Ovary (tissue), 7 donors: ENCODE measurements at regions not wholly inside any gene's neighbourhood (a gene's known extent, or its start where the extent isn't known, plus 50 kb on each side); places are given as distances from the start of the nearest gene placed in this dataset.
"Not testable (repeated sequence)": the region's sequence is repeated elsewhere in the genome, so short reads cannot be mapped to it uniquely, and the experiment has no call there.

Experiments used
- DNase-seq, 5 donors: peaks; one replicate each; pipeline ENCODE4 v3.0.0-alpha.2; 2019 to 2020
- H3K27ac ChIP-seq, 2 donors: fragments of 200-600 bp; one replicate each; pipeline versions ENCODE4 v1.5.1 to v1.8.0; 2019 to 2022
- H3K27me3 ChIP-seq: fragments of 200-600 bp; one replicate; pipeline ENCODE4 v1.8.0; 2022
- H3K36me3 ChIP-seq: fragments of 200-600 bp; sonication (generic); one replicate; pipeline ENCODE4 v1.5.1; 2019
- H3K4me1 ChIP-seq: one replicate; pipeline ENCODE4 v1.8.1; 2013; ENCODE audit warnings: mild to moderate bottlenecking, moderate library complexity; ENCODE audit not compliant: insufficient read depth
- H3K4me3 ChIP-seq: fragments of 200-600 bp; sonication (generic); one replicate; pipeline ENCODE4 v1.5.1; 2017
- H3K9me3 ChIP-seq, 2 donors: fragments of 200-600 bp in 1 of 2; sonication (generic) in 1 of 2; one replicate each; pipeline versions ENCODE4 v1.5.1 to v1.8.1; 2013 to 2019; ENCODE audit warnings: mild to moderate bottlenecking in 1 of 2, moderate library complexity in 1 of 2
- EP300 ChIP-seq: sonication (generic); formaldehyde crosslinking; IDR thresholded peaks from one replicate; pipeline ENCODE4 v1.6.1; 2017; ENCODE audit warnings: antibody characterized with exemption
- POLR2A ChIP-seq: fragments of 450-650 bp; IDR thresholded peaks from one replicate; pipeline ENCODE4 v1.6.1; 2017; ENCODE audit warnings: antibody characterized with exemption, mild to moderate bottlenecking, moderate library complexity
- WGBS, 3 donors: extraction: QIAGEN DNeasy Blood & Tissue Kit in 1 of 3; methylation state at CpG; one replicate each; pipeline versions ENCODE4 v1.1.5 to v1.1.7; 2013 to 2017; 5-methylcytosine and 5-hydroxymethylcytosine counted together
- intact Hi-C, 4 donors: fragments of 100-400 bp; cut with DNase I; formaldehyde crosslinking; loops; one replicate each; pipeline versions ENCODE4 v1.11.0 to v1.15.1; 2022 to 2023
- TF ChIP-seq, protein P1 (sequence below), 3 donors: fragments of 450-650 bp in 2 of 3; fragments of 200-600 bp in 1 of 3; IDR thresholded peaks; one replicate each; pipeline versions ENCODE4 v1.5.1 to v1.8.0; 2016 to 2022; ENCODE audit warnings: antibody characterized with exemption in 3 of 3, mild to moderate bottlenecking in 1 of 3
- donor health status: DM: no; HTN: no; CAD: no; lungs with moderate emphysema.
- donor health status: DM: no; HTN: no; CAD: no.
- donor health status: Bipolar disorder and iron deficiency.
- donor health status: DM: no; HTN: no; CAD: no.
- donor health status: DM: yes; HTN: yes; CAD: no.

DNA sequence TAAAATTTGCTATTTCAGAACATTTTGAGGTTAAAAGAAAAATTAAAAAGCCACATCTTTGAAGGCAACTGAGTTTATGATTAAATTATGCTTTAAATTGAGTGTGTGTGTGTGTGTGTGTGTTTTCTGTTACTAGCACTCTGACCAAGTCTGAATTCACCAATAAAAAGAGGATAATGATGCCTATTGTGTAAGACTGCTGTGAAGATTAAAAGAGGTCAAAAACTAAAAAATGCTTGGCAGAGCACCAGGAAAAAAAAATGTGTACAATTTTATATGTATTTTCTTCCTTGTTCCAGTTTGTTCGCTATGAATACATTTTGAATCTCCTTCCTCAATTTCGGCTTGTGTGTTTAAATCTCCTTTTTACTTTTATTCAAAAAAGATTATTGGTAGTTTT is 316.6 kb upstream of the MAGI2 start:
- DNase-seq = no peak
- no peaks in the 10 kb centered on the region for H3K9me3 ChIP-seq
- WGBS, 3 donors = 88 to 91% (median 88%) methylated on average over 2 of the region's 2 CpGs
- TF ChIP-seq EP300 (no peak), POLR2A (no peak)
- TF ChIP-seq, protein P1, sequence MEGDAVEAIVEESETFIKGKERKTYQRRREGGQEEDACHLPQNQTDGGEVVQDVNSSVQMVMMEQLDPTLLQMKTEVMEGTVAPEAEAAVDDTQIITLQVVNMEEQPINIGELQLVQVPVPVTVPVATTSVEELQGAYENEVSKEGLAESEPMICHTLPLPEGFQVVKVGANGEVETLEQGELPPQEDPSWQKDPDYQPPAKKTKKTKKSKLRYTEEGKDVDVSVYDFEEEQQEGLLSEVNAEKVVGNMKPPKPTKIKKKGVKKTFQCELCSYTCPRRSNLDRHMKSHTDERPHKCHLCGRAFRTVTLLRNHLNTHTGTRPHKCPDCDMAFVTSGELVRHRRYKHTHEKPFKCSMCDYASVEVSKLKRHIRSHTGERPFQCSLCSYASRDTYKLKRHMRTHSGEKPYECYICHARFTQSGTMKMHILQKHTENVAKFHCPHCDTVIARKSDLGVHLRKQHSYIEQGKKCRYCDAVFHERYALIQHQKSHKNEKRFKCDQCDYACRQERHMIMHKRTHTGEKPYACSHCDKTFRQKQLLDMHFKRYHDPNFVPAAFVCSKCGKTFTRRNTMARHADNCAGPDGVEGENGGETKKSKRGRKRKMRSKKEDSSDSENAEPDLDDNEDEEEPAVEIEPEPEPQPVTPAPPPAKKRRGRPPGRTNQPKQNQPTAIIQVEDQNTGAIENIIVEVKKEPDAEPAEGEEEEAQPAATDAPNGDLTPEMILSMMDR (IDR thresholded peaks at IDR 0.05) = no peak
- H3K36me3 ChIP-seq = no peaks in the 10 kb centered on the region
- intact Hi-C loops = no loop called here
- H3K27ac ChIP-seq = no peak overlapping the region
- no peak overlapping the region for H3K4me3 ChIP-seq
- no peaks in the 10 kb centered on the region for H3K4me1 ChIP-seq
- H3K27me3 ChIP-seq = no peaks in the 10 kb centered on the region

DNA sequence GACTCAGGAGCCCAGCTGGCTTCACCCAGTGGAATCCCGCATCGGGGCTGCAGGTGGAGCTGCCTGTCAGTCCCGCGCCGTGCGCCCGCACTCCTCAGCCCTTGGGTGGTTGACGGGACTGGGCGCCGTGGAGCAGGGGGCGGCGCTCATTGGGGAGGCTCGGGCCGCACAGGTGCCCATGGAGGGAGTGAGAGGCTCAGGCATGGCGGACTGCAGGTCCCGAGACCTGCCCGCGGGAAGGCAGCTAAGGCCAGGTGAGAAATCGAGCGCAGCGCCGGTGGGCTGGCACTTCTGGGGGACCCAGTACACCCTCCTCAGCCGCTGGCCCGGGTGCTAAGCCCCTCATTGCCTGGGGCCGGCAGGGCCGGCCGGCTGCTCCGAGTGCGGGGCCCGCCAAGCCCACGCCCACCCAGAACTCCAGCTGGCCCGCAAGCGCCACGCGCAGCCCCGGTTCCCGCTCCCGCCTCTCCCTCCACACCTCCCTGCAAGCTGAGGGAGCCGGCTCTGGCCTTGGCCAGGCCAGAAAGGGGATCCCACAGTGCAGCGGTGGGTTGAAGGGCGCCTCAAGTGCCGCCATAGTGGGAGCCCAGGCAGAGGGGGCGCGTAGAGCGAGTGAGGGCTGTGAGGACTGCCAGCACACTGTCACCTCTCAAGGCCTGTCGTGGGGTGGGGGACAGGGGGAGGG is 314.6 kb upstream of the MAGI2 start:
- DNase-seq, H3K36me3 ChIP-seq: not testable (repeated sequence)
- WGBS, 3 donors = 86 to 95% (median 93%) methylated on average over 43 to 46 of the region's 46 CpGs

DNA sequence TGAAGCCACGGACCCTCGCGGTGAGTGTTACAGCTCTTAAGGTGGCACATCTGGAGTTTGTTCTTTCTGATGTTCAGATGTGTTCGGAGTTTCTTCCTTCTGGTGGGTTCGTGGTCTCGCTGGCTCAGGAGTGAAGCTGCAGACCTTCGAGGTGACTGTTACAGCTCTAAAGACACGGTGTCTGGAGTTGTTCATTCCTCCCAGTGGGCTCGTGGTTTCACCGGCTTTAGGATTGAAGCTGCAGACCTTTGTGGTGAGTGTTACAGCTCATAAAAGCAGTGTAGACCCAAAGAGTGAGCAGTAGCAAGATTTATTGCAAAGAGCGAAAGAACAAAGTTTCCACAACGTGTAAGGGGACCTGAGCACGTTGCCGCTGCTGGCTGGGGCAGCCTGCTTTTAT is 313.7 kb upstream of the MAGI2 start:
- H3K27ac ChIP-seq, H3K9me3 ChIP-seq, H3K36me3 ChIP-seq, H3K4me1 ChIP-seq, intact Hi-C loops, DNase-seq, H3K4me3 ChIP-seq, H3K27me3 ChIP-seq: not testable (repeated sequence)
- WGBS, 3 donors = 78 to 87% (median 83%) methylated on average over 14 of the region's 14 CpGs

More for the DNA sequence above, 314.6 kb upstream of the MAGI2 start:
- H3K4me1 ChIP-seq, H3K27ac ChIP-seq, H3K4me3 ChIP-seq, intact Hi-C loops, H3K9me3 ChIP-seq, H3K27me3 ChIP-seq: not testable (repeated sequence)

DNA sequence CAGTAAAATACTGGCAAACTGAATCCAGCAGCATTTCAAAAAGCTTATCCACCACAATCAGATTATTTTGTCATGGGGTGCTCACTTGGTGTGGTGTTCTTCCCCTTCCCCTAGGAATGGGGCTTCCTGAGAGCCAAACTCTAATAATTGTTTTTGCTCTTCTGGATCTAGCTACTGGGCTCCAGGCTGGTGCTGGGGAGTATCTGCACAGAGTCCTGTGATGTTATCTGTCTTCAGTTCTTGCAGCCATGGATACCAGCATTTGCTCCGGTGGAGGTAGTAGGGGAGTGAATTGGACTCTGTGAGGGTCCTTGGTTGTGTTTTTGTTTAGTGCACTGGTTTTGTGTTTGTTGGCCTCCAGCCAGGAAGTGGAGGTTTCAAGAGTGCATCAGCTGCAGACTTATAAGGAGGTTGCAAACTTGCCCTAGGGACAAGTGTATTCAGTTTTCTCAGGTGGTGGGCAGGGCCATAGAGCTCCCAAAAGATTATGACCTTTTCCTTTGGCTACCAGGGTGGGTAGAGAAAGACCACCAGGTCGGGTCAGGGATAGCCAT is 308.5 kb upstream of the MAGI2 start:
- H3K4me1 ChIP-seq = no peaks in the 10 kb centered on the region
- no peaks in the 10 kb centered on the region for H3K27me3 ChIP-seq
- no peak for DNase-seq
- no peak overlapping the region for H3K27ac ChIP-seq
- no peaks in the 10 kb centered on the region for H3K9me3 ChIP-seq
- no peak overlapping the region for H3K4me3 ChIP-seq
- intact Hi-C loops = no loop called here
- TF ChIP-seq, protein P1 (IDR thresholded peaks at IDR 0.05) = no peak
- TF ChIP-seq EP300 (no peak), POLR2A (no peak)
- H3K36me3 ChIP-seq = no peaks in the 10 kb centered on the region
- WGBS, 3 donors = 37 to 44% (median 37%) methylated on average over 2 of the region's 2 CpGs

DNA sequence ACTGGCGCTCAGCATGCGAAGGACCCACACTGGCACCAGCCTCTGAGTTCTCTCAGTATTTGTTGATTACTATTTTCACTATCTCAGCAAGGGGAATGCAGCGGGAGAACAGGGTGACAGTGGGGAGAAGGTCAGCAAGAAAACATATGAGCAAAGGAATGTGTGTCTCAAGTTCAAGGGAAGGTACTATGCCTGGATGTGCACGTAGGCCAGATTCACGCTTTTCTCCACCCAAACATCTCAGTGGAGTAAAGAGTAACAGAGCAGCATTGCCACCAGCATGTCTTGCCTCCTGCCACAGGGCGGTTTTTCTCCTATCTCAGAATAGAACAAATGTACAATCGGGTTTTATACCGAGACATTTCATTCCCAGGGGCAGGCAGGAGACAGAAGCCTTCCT is 297.5 kb upstream of the MAGI2 start:
- H3K9me3 ChIP-seq, H3K4me1 ChIP-seq, DNase-seq, H3K4me3 ChIP-seq, H3K27me3 ChIP-seq, intact Hi-C loops, H3K36me3 ChIP-seq, H3K27ac ChIP-seq: not testable (repeated sequence)
- WGBS, 3 donors = 91 to 96% (median 91%) methylated on average over 8 of the region's 8 CpGs

DNA sequence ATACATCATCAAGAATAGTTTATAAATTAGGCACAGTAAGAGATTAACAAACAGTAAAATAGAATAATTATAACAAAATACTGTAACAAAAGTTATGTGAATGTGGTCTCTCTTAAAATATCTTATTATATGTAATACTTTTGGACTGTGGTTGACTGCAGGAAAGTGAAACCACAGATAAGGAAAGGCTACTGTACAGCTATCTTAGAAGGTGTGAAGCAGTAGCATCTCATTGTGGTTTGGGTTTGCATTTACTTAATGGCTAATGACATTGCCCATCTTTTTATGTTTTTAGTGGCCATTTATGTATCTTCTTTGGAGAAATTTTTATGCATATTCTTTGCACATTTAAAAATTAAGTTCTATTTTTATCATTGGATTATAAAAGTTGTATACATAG is 296.4 kb upstream of the MAGI2 start:
- Histone ChIP-seq H3K27ac (no peak overlapping the region), H3K4me3 (no peak overlapping the region), H3K36me3 (no peaks in the 10 kb centered on the region), H3K4me1 (no peaks in the 10 kb centered on the region), H3K27me3 (no peaks in the 10 kb centered on the region), H3K9me3 (no peaks in the 10 kb centered on the region)
- no peak for TF ChIP-seq POLR2A
- TF ChIP-seq, protein P1 (IDR thresholded peaks at IDR 0.05) = no peak
- TF ChIP-seq EP300 = no peak
- intact Hi-C loops = no loop called here
- DNase-seq = no peak
